Esophagus muscularis mucosa (tissue), 4 donors: ENCODE measurements at regions not wholly inside any gene's neighbourhood (a gene's known extent, or its start where the extent isn't known, plus 50 kb on each side); places are given as distances from the start of the nearest gene placed in this dataset.

ENCODE experiments used
- DNase-seq: peaks from one replicate; pipeline ENCODE4 v3.0.0-alpha.2; 2017; ENCODE audit errors: extremely low spot score
- H3K27ac ChIP-seq, 4 donors: fragments of 200-600 bp; sonication (generic); replicated peaks in 1 of 4; 1 replicate in 3 of 4; 2 replicates in 1 of 4; pipeline ENCODE4 v1.5.1; 2016 to 2019; ENCODE audit warnings: mild to moderate bottlenecking in 1 of 4
- H3K27me3 ChIP-seq, 4 donors: fragments of 200-600 bp; sonication (generic); one replicate each; pipeline versions ENCODE4 v1.5.1 to v1.6.0; 2016 to 2019
- H3K36me3 ChIP-seq, 4 donors: fragments of 200-600 bp; sonication (generic); one replicate each; pipeline ENCODE4 v1.5.1; 2016 to 2019
- H3K4me1 ChIP-seq, 4 donors: fragments of 200-600 bp; sonication (generic); one replicate each; pipeline ENCODE4 v1.5.1; 2016 to 2019
- H3K4me3 ChIP-seq, 4 donors: fragments of 200-600 bp; sonication (generic); 1 replicate in 2 of 4; 2 replicates in 2 of 4; pipeline ENCODE4 v1.5.1; 2016 to 2019; ENCODE audit warnings: mild to moderate bottlenecking in 4 of 4, moderate library complexity in 1 of 4
- H3K9me3 ChIP-seq, 4 donors: fragments of 200-600 bp; sonication (generic); 1 replicate in 3 of 4; 2 replicates in 1 of 4; pipeline ENCODE4 v1.5.1; 2016 to 2019
- CTCF ChIP-seq, 3 experiments: fragments of 200-600 bp in 2 of 3; fragments of 450-650 bp in 1 of 3; sonication (generic) in 2 of 3; IDR thresholded peaks; one replicate each; pipeline ENCODE4 v1.5.1; 2017 to 2019; ENCODE audit warnings: antibody characterized with exemption in 3 of 3, mild to moderate bottlenecking in 2 of 3, moderate library complexity in 1 of 3
- EP300 ChIP-seq: sonication (generic); formaldehyde crosslinking; IDR thresholded peaks from one replicate; pipeline ENCODE4 v1.6.1; 2017; ENCODE audit warnings: antibody characterized with exemption
- POLR2A ChIP-seq: fragments of 450-650 bp; IDR thresholded peaks from one replicate; pipeline ENCODE4 v1.6.1; 2017; ENCODE audit warnings: antibody characterized with exemption, moderate library complexity, mild to moderate bottlenecking, low read depth
- POLR2AphosphoS5 ChIP-seq, 2 donors: sonication (generic); formaldehyde crosslinking; IDR thresholded peaks; one replicate each; pipeline ENCODE4 v1.6.1; 2017; ENCODE audit warnings: antibody characterized with exemption in 2 of 2
- WGBS: methylation state at CpG from one replicate; pipeline ENCODE4 v1.1.5; 2018; 5-methylcytosine and 5-hydroxymethylcytosine counted together
- intact Hi-C: fragments of 100-400 bp; cut with DNase I; formaldehyde crosslinking; loops from one replicate; pipeline ENCODE4 v1.15.1; 2023

DNA sequence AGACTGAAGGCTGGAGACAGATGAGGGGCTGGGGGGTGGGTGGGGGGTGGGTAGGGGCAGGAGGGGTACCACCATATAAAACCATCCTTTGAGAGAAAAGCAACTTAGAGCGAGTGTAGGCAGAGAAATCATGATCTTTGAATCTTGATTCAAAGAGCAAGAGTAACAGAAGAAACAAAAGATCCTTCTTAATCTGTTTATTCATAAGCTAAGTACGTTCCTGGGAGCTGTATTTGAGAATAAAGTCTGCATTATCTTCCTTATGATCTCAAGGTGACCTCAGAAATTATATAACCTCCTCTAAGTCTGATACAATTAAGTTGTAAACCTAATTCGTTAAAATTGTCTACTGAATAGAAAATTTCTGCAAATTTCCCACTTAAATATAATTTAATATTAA is 558.8 kb downstream of the NR2F1-AS1 start:
- no peak for DNase-seq
- intact Hi-C loops, result no loop called here
- TF ChIP-seq CTCF (IDR thresholded peaks at IDR 0.05) (no peak), POLR2AphosphoS5 (IDR thresholded peaks at IDR 0.05) (no peak), EP300 (no peak), POLR2A (no peak)
- 81% methylated on average over 3 of the region's 3 CpGs for WGBS
- no peak overlapping the region for H3K27ac ChIP-seq
- H3K27me3 ChIP-seq, result no peaks in the 10 kb centered on the region
- peaks cover 0 to 4% (median 2%) of the 10 kb centered on the region in 4 donors for H3K4me1 ChIP-seq
- no peaks in the 10 kb centered on the region for H3K9me3 ChIP-seq
- H3K4me3 ChIP-seq, result no peak overlapping the region
- no peaks in the 10 kb centered on the region for H3K36me3 ChIP-seq

DNA sequence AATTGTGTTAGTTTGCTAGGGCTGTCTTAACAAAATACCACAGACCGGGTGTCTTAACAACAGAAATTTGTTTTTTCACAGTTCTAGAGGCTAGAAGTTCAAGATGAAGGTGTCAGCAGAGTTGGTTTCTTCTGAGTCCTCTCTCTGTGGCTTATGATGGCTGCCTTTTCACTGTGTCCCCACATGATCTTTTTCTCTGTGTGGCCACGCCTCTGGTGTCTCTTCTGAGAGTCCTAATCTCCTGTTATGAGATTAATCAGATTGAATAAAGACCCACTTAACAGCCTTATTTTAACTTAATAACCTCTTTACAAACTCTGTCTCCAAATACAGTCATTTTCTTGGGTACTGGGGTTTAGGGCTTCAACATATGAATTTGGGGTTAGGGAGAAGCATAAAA is 561.1 kb downstream of the NR2F1-AS1 start:
- no peak overlapping the region for H3K4me3 ChIP-seq
- H3K9me3 ChIP-seq, result no peaks in the 10 kb centered on the region
- intact Hi-C loops, result no loop called here
- no peak for DNase-seq
- TF ChIP-seq CTCF (IDR thresholded peaks at IDR 0.05) (no peak), POLR2A (no peak), EP300 (no peak), POLR2AphosphoS5 (IDR thresholded peaks at IDR 0.05) (no peak)
- 93% methylated on average over 2 of the region's 2 CpGs for WGBS
- H3K27ac ChIP-seq, result no peak overlapping the region
- H3K27me3 ChIP-seq, result no peaks in the 10 kb centered on the region
- no peaks in the 10 kb centered on the region for H3K36me3 ChIP-seq
- H3K4me1 ChIP-seq, result peaks cover 0 to 4% (median 2%) of the 10 kb centered on the region in 4 donors

- Histone ChIP-seq H3K4me3 (no peak overlapping the region), H3K9me3 (no peaks in the 10 kb centered on the region), H3K36me3 (no peaks in the 10 kb centered on the region), H3K27me3 (no peaks in the 10 kb centered on the region), H3K27ac (no peak overlapping the region), H3K4me1 (peaks cover 0 to 4% (median 2%) of the 10 kb centered on the region in 4 donors)
- intact Hi-C loops, result no loop called here
- no peak for TF ChIP-seq POLR2A
- no peak for TF ChIP-seq POLR2AphosphoS5 (IDR thresholded peaks at IDR 0.05)
- no peak for TF ChIP-seq CTCF (IDR thresholded peaks at IDR 0.05)
- no peak for TF ChIP-seq EP300
- DNase-seq, result no peak
Observed at GRCh38 chr5:93018461-93018860, 562.6 kb downstream of the NR2F1-AS1 start.

GRCh38 chr5:93017849-93018248 is 563.2 kb downstream of the NR2F1-AS1 start:
- Histone ChIP-seq H3K36me3 (no peaks in the 10 kb centered on the region), H3K27ac (no peak overlapping the region), H3K9me3 (no peaks in the 10 kb centered on the region), H3K4me1 (peaks cover 0 to 3% (median 0%) of the 10 kb centered on the region in 4 donors), H3K4me3 (no peak overlapping the region), H3K27me3 (no peaks in the 10 kb centered on the region)
- 86% methylated on average over 2 of the region's 2 CpGs for WGBS
- TF ChIP-seq CTCF (IDR thresholded peaks at IDR 0.05) (no peak), POLR2AphosphoS5 (IDR thresholded peaks at IDR 0.05) (no peak), EP300 (no peak), POLR2A (no peak)
- intact Hi-C loops, result no loop called here
- DNase-seq, result no peak

- no peaks in the 10 kb centered on the region for H3K27me3 ChIP-seq
- H3K27ac ChIP-seq, result no peak overlapping the region
- WGBS, result 94% methylated on average over 1 of the region's 1 CpG
- no peaks in the 10 kb centered on the region for H3K36me3 ChIP-seq
- DNase-seq, result no peak
- intact Hi-C loops, result no loop called here
- no peaks in the 10 kb centered on the region for H3K4me1 ChIP-seq
- no peak for TF ChIP-seq POLR2A
- TF ChIP-seq POLR2AphosphoS5 (IDR thresholded peaks at IDR 0.05), result no peak
- no peak for TF ChIP-seq EP300
- TF ChIP-seq CTCF (IDR thresholded peaks at IDR 0.05), result no peak
- H3K9me3 ChIP-seq, result no peaks in the 10 kb centered on the region
- no peak overlapping the region for H3K4me3 ChIP-seq
Observed at GRCh38 chr5:93017376-93017775, 563.6 kb downstream of the NR2F1-AS1 start.
